ENCODE measurements at regions not wholly inside any gene's neighbourhood (a gene's known extent, or its start where the extent isn't known, plus 50 kb on each side); places are given as distances from the start of the nearest gene placed in this dataset.

DNA sequence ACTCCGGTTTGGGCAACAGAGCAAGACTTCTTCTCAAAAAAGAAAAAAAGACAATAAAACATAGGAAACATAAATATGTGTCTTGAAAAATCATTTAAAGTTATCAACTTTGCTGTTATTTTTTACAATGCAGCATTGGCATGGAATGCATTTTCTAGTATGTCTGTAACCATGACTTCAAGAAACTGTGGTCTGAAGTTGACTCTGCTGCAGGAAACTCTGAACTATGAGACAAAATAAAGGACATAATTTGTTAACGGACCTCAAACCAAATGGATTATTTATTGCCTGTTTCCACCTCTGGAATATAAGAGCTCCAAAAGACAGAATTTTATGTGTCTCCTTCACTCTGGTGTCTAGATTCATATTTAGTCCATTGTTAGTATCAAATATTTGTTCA, 79.1 kb downstream of the TRIB2 start:
- DNase-seq: no peak

DNA sequence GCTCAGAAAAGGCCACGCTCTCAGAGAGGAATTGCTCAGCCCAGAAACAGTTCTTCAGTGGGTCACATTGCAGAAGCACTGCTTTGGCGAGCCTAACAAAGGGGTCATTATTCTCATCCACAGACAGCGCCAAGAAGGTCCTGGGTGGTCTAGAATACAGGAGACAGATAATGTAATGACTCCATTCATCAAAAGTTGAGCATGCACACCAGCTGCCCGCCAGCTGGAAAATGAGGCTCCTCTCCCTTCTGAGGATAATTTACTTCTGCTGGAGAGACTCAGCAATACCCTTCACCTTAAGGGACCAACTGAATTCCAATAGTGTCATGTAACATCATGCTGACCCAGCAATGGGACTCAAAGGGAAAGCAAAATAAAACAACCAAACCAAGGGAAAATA, 79.9 kb downstream of the TRIB2 start:
- no peak for DNase-seq

DNA sequence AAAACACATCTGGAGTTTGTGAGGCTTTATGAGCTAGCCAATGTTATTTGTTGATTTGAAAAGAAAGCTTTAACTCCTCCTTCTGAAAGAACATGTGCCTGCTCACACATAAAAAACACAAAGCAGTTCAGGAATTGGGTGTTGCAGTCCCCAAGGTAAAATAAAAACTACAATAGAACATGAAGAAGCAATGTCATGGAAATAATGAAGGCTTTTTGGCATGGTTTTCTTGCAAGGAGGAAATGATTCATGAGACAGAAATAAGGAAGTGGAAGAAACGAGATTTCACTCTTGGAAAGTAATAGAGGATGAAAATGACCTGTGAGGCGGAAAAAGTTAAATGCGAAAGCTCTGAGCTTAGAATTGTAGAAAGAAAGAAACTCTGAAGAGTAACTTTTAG, 81.1 kb downstream of the TRIB2 start:
- DNase-seq: no peak

DNA sequence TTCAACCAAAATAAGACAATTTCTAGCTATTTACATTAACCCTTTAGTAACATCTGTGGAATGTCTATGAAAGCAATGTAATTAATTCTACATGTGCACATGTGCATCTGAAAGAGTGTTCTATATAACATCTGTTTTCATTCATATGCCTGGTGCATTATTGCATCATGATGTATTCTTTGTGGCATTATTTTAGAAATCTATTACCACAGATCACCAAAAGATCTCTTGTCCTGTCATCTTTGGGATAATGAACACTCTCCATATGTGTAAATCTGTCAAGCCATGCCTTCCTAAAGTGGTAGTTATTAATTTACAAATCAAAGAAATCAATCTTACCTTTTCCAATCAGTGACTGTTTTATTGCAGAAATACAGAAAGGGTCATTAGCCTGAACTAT, 86.9 kb downstream of the TRIB2 start:
- no peak for DNase-seq

DNA sequence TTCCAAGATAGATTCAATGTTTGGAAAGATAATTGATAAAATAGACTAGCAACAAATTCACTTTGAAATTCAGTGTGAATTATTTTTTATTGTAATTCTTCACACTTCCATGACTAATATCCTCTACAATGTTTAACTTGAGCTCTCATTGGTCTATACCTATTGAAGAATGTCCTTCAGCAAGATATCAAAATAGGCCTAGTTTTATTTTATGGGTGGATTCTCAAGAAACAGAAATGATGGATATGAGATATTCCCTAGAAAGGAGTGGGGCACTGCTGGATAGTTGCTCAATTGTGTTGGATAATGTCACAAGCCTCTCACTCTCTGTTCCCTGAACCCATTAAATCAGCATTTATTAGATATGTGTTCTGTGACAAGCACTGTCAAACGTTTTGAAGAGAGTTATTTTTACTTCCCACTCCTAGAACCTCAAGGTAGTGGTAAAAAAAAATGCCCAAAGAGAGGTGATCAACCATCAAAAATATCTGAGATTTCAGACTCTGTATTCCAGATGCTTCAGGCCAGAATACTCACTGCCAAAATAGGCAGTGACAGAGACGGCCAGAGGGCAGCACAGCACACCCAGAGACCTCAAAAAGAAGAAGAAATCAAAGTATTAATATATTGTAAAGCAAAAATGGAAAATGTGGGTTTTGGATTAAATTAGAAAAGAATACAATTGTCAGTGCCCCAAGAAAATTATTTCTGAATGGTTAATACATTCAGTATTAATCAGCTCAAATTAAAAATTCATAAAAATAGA, 87.5 kb downstream of the TRIB2 start:
- no peak for DNase-seq

DNA sequence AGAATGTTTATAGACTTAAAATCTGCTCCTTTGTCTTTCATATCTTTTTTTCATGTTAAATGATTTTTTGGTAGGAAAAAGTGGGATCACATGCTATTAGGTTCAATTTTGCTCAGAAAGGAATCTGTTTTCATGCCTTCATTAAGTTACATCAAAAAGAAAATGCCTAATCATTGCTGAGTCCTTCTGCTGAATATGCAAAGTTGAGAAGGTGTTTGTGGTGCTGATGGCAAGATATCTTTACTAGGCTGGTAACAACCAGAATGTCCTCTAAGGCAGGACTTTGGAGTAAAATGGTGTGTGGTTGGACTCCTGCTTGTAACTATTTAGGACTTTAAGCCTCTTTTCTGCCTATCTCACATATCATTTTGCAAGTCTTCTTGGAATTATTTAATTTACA, 88.3 kb downstream of the TRIB2 start:
- DNase-seq: no peak

DNA sequence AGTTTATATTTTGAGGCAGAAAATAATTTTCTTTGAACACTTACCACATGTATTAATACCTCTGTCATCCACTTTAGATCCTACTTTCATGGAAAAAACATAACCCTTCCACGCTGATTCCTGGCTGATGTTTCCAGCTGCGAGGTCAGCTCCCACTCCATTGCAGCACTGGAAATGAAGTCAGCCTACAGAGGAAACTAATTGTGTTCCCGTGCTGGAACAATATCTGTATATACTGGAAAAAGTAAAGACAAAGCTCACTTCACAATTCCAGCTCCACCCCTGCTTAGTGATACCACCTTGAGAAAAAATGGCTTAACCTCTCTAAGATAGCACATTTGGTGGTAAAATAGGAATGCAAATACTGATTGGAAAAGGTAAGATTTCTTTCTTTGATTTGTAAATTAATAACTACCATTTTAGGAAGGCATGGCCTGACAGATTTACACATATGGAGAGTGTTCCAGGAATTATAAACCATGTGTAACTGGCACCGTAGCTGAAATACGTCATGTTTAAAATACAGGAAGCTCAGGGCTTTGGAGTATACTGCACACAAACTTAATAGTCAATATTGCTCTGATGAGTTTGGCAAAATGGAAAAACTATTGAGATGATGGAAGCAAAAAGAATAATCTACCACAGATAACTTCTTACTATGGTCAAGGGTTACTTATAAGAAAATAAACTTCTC, 90.0 kb downstream of the TRIB2 start:
- DNase-seq: no peak

DNA sequence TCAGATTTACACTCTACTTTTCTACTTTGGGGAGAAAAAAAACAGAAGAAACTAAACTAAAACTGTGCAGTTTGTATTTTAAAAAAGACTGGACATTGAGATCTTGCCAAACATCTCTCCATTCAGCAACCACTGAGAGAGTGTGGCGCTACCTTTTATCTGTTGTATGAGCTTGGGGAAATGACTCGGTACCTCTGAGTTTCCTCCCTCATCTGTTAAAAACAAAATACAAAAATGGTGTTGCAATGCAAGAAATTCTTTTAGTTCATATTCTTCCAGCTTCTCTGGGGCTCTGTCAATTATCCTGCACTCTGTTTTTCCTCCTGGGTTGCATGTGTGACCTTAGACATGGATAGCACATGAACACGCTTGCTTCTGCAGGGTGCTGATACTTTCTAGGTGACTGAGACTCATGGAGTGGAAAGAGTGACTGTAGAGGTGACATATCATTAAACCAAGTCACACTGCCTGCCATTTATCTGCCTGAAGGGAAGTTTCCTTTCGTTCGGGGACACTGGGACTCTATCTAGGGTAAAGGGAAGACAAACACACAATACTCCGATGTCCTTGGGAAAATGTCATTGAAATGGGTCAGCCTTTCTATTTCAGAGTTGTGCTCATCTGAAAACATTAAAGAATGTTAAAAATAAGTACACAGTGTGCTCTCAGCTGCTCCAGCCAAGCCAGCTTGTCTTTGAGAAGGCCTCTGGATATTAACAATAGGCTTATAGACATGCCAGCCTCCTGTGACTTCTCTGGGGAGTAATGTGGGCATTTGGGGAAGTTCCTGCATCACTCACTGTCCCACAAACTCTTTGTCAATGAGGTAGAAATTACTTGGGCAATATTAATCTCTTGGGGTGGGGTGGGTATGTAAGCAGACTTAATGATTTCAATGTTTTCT, 91.4 kb downstream of the TRIB2 start:
- no peak for DNase-seq

DNA sequence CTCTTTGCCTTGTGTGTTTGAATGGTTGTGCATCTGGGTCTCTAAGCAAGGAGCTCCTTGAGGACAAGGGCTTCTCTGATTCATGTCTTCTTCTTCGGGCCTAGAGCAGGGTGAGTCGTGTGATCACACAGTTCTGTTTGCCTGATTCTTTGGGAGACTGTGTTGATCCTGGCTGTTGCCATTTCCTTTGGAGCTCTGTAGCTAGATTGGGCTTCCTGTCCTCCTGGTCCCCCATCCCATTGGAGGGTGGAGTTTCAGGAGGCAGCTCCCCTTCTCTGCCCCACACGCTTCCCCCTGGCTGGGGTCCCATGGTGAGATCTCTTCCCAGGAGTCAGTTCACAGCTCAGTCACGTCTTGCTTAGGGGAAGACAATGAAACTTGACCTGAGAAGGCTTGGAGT, 92.8 kb downstream of the TRIB2 start:
- no peak for DNase-seq

DNA sequence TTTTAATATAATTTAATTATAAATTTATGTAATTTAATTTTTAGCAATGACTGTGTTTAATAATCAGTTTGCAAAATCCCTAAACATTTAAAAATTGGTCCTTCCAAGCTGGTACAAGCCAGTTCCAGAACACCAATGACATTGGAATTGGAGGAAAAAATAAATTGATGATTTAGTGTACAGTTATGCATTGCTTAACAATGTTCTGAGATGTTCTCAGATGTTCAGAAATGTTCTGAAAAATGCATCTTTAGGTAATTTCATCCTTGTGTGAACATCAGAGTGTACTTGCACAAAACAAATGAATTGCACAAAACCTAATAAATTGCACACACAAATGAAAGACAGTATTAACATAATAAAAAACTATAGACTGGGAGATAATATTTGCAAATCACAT, 95.2 kb downstream of the TRIB2 start:
- DNase-seq: no peak

DNA sequence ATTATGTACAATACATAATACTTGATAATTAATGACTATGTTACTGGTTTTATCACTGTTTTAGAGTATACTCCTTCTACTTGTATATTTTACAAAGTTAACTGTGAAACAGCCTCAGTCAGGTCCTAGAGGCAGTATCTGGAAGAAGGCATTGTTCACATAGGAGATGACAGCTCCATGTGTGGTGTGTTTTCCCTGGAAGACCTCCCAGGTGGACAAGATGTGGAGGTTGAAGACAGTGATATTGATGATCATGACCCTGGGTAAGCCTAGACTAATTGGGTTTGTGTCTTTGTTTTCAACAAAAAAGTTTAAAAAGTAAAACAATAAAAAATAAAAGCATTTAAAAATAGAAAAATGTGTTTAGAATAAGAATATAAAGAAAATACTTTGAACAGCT, 96.4 kb downstream of the TRIB2 start:
- DNase-seq: no peak

DNA sequence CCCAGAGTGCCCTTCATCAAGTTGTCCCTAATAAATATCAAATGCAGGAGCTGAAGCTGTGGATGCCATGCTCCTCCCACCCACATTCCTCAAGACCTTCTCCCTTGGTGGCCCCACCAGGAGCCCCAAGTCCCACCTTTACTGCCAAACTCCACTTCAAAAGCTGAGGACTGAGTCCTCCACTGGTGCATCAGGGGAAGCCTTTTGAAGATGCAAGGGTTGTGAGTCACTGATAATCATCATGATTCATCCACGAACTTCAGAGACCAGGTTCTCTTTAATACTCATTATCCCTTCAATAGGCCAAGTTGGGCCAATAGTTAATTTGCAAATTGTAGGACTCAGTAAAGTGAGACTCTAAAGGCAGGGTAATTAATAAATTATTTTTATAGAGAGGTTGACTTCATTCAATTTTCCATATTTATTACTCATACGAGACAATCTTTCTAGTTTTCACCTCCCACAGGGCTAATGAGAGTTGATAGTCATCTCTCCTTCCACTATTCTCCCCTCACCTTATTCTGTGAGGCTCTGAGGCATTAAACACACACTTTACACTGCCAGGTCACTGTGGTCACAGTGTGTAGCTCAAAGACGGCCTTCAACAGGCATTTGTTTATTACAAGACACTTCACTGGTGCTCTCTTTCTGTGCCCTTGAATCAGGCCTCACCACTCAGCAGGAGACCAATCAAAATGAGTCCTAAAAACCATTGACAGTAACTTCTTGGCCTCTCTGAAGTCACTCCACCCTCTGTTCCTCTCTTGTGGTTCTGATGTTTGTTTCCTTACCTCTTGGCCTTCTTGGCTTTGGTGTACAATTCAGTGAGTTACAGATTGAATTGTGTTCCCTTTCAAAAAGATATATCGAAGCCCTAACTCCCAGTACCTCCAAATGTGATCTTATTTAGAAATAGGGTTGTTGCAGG, 99.9 kb downstream of the TRIB2 start:
- DNase-seq: no peak

DNA sequence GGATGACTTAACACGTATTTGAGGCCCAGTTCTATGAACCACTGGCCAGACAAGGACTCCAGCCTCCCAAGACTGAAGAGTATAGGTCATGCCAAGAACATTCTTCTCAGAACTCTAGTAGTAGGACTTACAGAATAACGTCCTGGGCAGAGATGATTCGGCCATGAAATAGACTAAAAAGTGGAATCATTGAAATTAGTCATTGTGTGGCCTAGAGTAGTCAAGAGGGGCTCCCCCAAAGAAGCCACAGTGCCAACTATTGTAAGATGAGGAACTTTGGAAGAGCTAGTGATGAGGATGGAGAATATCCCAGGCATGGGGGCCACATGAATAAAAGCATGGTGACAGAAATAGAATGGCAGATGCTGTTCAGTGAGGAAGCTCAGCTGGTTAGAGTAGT, 101.1 kb downstream of the TRIB2 start:
- DNase-seq: no peak

DNA sequence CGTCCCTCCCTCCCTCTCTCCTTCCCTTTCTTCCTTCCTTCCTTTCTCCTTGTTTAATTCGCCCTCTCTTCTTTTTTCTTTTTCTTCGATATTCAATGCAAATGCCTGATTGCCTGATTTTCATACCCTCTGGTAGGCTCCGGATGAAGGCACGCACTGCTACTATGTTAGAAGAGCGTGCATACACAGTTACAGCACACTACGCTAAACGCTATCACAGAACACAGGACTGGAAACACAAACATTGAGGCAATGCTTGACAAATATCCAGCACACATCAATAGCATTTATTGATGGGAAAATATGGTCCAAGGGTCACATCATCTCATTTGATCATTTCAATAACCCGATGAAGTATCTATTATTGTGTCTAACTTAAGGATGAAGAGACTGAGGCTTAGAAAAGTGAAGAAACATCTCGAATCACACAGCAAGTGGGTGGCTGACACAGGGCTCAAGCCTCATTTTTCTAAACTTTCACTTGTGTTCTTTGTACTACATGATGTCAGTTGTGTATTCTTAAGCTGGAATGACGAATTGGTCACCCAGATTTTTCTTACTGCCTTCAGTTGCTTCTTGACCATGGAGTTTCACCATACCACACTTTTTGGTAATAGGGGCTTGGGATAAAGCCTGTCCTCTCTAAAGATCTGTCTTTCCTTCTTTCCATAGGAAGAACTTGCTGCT, 101.8 kb downstream of the TRIB2 start:
- DNase-seq: no peak

DNA sequence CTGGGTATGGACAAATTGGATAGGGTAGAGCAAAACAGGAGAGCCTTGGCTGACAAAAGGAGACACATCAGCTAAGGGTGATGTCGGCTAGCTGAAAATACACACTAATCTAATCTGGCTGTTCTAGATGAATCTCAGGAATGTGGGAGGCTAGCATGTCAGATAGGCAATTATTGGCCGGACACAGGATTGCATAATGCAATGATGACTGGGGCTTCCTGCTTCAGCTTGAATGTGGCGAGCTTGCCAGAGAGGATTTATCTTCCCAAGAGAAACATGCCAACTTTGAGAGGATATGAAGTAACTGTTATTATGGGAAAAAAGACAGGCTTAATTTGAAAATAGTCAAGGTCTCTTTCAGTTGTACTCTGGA, 102.4 kb downstream of the TRIB2 start:
- DNase-seq: no peak

DNA sequence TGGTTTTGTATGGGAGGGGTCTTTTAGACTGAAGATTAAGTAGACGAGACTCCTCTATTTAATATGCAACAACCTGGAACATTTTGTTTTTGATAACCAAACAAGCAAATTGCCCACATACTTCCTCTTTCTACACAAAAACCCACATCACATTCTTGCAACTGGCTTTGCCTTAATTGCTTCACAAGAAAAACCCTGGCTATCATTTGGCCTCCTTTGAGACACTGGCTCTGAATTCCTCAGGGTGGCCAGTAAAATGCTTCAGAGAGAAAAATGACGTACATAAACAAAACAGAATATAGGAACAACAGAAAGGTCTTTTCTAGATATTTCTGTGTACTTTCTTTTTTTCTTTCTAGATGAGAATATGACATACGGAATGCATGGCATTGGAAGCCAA, 103.0 kb downstream of the TRIB2 start:
- DNase-seq: no peak

DNA sequence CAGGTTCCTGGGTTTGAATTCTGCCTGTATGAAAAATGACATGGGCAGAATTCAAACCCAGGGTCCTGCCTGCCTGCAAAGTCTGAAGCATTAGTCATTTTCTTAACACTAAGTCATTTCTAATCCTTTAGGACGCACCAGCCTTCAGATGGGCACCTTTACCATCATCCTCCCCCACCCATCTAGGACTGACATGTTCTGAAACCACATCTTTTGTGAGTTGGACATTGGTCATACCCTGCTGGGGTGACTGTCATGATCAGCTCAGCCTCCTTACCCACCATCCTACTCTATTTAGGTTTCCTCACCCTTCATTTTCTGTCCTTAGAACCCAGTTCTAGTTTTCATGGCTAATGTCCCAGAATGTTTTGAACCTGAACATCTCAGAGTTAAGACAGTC, 104.9 kb downstream of the TRIB2 start:
- no peak for DNase-seq

DNA sequence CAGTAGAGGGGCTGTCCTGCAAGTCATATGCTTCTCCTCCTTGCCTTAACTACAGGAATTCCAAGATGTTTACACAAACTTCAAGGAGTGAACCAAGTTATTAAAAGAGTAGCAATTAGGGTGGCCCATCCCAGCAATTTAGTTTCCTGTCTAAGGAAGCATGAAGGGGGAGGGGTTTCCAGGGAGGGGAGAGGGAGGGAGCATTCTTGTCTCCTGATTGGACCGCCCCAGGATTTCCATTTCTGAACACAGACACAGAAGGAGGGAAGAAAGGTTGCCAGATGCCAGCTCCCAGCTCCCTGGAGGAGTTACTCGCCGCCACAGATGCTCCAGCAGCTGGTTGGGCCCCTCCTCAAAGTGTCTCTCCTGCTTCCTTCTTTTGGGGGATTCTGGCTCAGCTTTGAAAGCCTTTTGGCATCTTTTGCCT, 107.6 kb downstream of the TRIB2 start:
- no peak for DNase-seq

DNA sequence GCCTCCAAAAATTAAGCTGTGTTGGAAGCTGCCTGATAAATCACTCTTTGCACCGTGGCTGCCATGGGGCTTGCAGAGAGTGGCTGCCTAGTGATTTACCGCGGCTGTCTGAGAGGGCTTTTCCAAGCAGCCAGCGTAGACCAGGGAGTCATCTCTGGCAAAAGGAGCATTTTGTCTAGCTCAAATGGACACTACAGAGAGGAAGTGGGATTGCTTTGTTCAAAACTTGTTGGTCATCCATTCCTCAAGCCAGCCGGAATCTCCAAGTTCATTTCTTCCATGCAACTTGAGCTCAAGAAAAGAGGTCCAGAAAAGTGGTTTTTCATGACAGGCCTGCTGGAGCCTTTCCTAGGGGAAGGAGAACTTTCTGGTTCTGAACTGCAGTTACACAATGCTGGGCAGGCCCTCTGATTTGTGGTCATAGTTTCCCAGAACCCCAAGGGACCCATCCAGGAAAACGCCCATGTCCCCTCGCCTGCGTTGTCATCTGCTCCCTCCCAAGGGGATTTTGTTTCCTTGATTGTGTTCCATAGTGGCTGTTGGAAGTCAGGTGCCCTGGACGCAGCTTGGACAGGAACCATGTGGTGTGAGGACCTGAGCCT, 108.1 kb downstream of the TRIB2 start:
- no peak for DNase-seq

DNA sequence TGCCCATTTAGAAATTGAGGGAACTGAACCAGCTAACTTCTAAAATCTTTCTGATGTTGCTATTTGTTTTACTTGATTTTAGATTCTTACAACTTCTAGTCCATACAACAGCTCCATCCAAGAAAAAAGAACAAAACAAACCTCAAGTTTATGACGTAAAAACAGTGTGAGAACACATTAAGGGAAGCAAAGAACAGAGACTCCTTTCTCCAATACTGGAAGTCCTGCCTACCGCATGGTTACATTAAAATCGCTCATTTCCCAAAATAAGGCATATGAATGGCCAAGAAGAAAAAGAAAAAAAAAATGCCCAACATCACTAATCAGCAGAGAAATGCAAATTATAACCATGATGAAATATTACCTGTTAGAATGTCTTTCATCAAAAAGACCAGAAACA, 110.0 kb downstream of the TRIB2 start:
- no peak for DNase-seq

DNA sequence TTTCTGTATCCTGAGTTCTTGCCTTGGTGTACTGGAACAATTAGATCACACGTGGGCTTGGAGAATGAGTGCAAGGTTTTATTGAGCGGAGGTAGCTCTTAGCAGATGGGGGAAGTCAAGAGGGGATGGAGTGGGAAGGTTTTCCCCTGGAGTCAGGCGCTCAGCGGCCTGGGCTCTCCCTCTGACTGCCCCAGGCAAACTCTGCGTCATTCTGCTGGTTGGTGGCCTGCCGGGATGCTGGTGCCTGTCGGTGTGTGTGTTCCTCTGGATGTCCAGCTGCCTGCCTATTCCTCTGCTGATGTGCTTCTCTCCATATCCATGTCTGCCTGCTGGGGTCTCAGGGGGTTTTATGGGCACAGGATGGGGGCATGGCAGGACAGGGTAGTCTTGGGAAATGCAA, 111.0 kb downstream of the TRIB2 start:
- no peak for DNase-seq

DNA sequence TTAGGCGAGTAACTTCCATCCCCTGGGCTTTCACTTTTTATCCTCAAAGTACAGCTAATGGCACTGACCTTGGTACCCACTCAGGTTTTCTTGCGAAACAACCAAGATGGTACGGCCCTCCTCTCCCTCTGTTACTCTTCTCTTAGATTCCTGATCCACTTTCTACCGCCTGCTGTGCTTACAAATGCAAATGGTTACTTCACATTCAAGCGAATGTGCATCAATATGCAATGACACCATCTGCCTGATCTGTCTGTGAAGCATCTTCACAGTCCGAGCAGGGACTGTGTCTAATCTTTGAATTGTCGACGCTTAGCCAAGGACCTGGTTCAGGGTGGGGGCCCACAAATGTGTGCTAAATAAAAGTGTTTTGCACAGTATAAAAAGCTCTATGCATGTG, 112.2 kb downstream of the TRIB2 start:
- DNase-seq: no peak

All from T-helper 2 cell (primary cell).